GM13977 (cell line): ENCODE measurements at regions not wholly inside any gene's neighbourhood (a gene's known extent, or its start where the extent isn't known, plus 50 kb on each side); places are given as distances from the start of the nearest gene placed in this dataset.

Experiments used
- DNase-seq: peaks from one replicate; pipeline ENCODE4 v3.0.0; 2012; ENCODE audit warnings: low spot score
- in situ Hi-C: fragments of 300-500 bp; cut with MboI; formaldehyde crosslinking; loops from one replicate; pipeline ENCODE4 v1.12.0; 2022; ENCODE audit warnings: low sequenced_read_pairs, low pct_unique_long_range_greater_than_20kb, mixed read lengths, inconsistent platforms; ENCODE audit not compliant: unreplicated experiment
- TF ChIP-seq, protein P1 (sequence below): IDR thresholded peaks from 2 replicates; pipeline ENCODE4 v1.5.1; 2012; ENCODE audit warnings: mild to moderate bottlenecking, control low read depth; ENCODE audit not compliant: insufficient read depth; ENCODE audit errors: extremely low read depth, missing control alignments

DNA sequence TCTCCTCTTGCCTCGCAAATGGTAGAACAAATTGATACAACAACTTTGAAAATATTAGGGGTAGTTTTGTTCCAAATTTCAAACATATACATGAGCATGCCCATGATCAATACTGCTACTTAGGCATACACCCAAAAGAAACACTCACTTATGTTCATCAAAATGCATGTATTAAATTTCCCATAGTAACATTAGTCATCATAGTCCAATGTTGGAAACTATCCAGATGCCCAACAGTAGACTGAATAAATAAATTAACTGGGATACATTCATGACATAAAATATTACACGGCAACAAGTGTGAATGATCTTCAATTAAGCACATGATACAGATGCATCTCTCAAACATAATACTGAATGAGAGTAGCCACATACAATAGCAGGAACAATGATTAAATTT is 391.6 kb downstream of the CDH11 start:
- in situ Hi-C loops: no loop called here
- DNase-seq: no peak
- TF ChIP-seq, protein P1, sequence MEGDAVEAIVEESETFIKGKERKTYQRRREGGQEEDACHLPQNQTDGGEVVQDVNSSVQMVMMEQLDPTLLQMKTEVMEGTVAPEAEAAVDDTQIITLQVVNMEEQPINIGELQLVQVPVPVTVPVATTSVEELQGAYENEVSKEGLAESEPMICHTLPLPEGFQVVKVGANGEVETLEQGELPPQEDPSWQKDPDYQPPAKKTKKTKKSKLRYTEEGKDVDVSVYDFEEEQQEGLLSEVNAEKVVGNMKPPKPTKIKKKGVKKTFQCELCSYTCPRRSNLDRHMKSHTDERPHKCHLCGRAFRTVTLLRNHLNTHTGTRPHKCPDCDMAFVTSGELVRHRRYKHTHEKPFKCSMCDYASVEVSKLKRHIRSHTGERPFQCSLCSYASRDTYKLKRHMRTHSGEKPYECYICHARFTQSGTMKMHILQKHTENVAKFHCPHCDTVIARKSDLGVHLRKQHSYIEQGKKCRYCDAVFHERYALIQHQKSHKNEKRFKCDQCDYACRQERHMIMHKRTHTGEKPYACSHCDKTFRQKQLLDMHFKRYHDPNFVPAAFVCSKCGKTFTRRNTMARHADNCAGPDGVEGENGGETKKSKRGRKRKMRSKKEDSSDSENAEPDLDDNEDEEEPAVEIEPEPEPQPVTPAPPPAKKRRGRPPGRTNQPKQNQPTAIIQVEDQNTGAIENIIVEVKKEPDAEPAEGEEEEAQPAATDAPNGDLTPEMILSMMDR: no peak

DNA sequence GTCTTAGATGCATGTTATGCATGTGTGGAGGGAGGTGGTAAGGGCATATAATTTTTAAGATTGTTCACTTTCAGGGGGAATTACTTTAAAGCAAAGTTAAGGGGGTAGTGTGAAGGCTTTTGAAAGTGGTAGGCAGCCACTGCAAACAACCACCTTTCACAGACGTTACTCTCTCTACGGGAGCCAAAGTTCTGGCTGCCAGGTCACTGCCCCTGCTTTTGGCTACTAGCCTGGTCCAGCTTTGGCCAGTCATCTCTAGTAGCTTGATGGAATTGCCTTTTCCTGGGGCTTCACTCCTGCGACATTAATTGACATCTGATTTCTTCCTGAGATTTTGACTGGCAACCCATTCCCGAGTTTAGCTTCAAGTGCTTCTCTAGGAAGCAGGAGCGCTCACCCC is 397.5 kb downstream of the CDH11 start:
- TF ChIP-seq, protein P1: no peak
- DNase-seq: no peak
- in situ Hi-C loops: no loop called here

DNA sequence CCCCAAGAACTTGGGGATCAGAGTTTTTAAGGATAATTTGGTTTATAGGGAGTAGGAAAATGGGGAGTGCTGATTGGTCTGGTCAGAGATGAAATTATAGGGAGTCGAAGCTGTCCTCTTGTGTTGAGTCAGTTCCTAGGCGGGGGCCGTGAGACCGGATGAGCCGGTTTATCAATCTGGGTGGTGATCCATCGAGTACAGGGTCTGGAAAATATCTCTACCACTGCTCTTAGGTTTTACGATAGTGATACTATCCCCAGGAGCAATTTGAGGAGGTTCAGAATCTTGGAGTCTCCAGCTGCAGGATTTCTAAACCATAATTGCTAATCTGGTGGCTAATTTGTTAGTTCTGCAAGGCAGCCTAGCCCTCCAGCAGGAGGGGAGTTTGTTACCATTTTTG is 403.4 kb downstream of the CDH11 start:
- TF ChIP-seq, protein P1: no peak
- no peak for DNase-seq
- in situ Hi-C loops: no loop called here

DNA sequence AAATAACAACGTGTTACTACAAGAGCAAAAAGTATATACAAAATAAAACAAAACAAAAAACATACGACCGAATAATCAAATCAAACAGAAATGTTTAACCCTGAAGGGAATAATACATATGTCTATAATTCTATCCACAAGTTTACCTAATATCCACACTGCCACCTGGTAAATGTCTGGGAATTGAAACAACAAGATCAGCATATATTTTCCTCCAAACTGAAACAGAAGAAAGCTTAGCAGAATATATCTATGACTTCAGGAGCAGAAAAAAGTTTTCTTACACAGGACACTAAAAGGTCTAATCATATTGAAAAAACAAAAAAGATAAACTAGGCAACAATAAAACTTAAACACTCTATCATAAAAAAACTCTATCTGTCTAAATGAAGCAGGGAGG is 404.0 kb downstream of the CDH11 start:
- TF ChIP-seq, protein P1: no peak
- DNase-seq: no peak
- in situ Hi-C loops: no loop called here

DNA sequence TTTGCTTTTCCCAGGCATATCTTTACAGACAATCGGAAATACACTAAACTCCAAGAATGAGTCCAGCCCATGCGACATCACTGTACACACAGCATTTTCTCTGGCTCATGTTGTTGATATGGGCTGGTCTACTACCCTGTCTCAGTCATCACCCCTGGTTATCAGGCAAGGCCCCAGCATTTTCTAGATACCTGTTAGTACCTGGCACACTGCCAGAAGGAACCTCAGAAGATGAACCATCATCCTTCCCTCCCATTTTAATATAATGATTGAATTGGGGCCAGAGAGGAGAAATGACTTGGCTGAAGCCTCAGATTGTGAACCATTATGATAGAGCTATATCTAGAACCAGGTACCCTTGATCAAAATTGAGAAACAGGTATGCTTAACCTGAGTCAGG is 406.2 kb downstream of the CDH11 start:
- TF ChIP-seq, protein P1: no peak
- in situ Hi-C loops: no loop called here
- DNase-seq: no peak

DNA sequence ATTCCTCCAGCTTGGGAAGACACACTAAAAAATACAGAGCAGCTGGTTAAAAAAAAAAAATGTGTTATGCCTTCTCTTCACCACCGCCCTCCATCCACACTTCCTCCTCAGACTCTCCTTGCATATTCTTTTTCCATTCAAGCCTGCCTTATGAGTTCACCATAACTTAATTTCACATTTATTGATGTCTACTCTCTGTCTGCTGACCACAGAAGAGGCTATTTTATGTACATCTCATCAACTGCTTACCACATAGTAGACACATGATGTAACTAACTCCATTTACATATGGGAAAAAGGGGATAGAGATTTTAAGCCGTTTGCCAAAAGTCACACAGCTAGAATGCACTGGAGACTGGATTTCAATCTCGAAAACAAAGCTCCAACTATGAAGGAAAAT is 409.8 kb downstream of the CDH11 start:
- no peak for DNase-seq
- TF ChIP-seq, protein P1: no peak
- in situ Hi-C loops: no loop called here

DNA sequence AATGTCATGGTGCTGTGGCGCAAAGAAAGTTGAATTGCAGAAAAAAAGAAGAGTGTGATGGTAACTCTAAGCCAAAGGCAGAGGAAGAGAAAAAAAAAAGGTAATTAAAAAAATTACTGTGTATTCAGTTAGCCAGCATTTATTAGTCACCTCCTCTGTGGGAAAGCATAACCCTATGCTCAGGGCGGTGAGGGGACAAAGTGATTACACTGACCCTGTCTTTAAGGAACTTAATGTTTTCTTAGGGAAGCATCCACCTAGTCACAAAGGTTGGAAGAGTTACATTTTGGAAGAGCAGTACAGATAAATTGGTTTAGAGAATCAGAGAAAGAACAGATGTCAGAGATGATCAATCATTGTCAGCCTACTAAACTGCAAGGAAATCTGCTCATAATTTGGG is 410.3 kb downstream of the CDH11 start:
- in situ Hi-C loops: no loop called here
- no peak for DNase-seq
- TF ChIP-seq, protein P1: no peak
